Upper lobe of right lung (tissue), 1 donor: ENCODE measurements at regions not wholly inside any gene's neighbourhood (a gene's known extent, or its start where the extent isn't known, plus 50 kb on each side); places are given as distances from the start of the nearest gene placed in this dataset.

Experiments
- ATAC-seq: fragments of 200-7000 bp; cut with Tn5 transposase; one replicate; pipeline ENCODE4 v1.9.1; 2020; ENCODE audit warnings: mild to moderate bottlenecking, moderate library complexity
- DNase-seq: peaks from one replicate; pipeline ENCODE4 v3.0.0-alpha.2; 2020
- H3K27ac ChIP-seq: fragments of 200-600 bp; one replicate; pipeline ENCODE4 v1.8.0; 2022
- H3K27me3 ChIP-seq: fragments of 200-600 bp; one replicate; pipeline ENCODE4 v1.8.0; 2022; ENCODE audit warnings: mild to moderate bottlenecking
- H3K36me3 ChIP-seq: fragments of 200-600 bp; one replicate; pipeline ENCODE4 v1.8.0; 2022
- H3K4me1 ChIP-seq: fragments of 200-600 bp; one replicate; pipeline ENCODE4 v1.8.0; 2022
- H3K4me3 ChIP-seq: fragments of 200-600 bp; one replicate; pipeline ENCODE4 v1.8.0; 2022; ENCODE audit warnings: mild to moderate bottlenecking
- H3K9me3 ChIP-seq: fragments of 200-600 bp; one replicate; pipeline ENCODE4 v1.8.0; 2022
- intact Hi-C: fragments of 100-400 bp; cut with DNase I; formaldehyde crosslinking; loops from one replicate; pipeline ENCODE4 v1.11.0; 2022
- TF ChIP-seq, protein P1 (sequence below): fragments of 200-600 bp; IDR thresholded peaks from one replicate; pipeline ENCODE4 v1.8.0; 2022; ENCODE audit warnings: antibody characterized with exemption
- donor health status: DM: no; HTN: yes; CAD: no; lungs with severe emphysema.

DNA sequence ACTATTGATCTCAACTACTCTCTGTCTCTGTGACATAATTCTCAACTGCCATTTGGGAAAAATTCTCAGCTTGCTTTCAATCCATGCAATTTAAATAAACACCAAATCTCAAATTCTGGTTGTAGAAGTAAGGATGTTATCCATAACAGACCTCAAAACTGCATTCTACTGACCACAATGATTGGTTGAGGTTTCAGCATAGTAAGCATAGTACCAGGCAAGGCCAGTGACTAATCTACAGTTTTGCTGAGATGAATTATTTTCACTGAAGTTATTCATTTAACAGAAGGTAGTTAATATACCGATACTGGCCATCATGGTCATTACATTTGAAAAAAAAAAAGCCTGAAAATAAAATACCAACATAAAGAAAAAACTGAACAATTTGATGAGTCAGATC is 488.0 kb upstream of the CDH18 start:
- DNase-seq (no peak), ATAC-seq (no peak)
- Histone ChIP-seq H3K9me3 (no peaks in the 10 kb centered on the region), H3K27ac (no peak overlapping the region), H3K4me1 (no peaks in the 10 kb centered on the region), H3K4me3 (no peak overlapping the region), H3K36me3 (no peaks in the 10 kb centered on the region), H3K27me3 (no peaks in the 10 kb centered on the region)
- intact Hi-C loops = no loop called here
- TF ChIP-seq, protein P1, sequence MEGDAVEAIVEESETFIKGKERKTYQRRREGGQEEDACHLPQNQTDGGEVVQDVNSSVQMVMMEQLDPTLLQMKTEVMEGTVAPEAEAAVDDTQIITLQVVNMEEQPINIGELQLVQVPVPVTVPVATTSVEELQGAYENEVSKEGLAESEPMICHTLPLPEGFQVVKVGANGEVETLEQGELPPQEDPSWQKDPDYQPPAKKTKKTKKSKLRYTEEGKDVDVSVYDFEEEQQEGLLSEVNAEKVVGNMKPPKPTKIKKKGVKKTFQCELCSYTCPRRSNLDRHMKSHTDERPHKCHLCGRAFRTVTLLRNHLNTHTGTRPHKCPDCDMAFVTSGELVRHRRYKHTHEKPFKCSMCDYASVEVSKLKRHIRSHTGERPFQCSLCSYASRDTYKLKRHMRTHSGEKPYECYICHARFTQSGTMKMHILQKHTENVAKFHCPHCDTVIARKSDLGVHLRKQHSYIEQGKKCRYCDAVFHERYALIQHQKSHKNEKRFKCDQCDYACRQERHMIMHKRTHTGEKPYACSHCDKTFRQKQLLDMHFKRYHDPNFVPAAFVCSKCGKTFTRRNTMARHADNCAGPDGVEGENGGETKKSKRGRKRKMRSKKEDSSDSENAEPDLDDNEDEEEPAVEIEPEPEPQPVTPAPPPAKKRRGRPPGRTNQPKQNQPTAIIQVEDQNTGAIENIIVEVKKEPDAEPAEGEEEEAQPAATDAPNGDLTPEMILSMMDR = no peak

DNA sequence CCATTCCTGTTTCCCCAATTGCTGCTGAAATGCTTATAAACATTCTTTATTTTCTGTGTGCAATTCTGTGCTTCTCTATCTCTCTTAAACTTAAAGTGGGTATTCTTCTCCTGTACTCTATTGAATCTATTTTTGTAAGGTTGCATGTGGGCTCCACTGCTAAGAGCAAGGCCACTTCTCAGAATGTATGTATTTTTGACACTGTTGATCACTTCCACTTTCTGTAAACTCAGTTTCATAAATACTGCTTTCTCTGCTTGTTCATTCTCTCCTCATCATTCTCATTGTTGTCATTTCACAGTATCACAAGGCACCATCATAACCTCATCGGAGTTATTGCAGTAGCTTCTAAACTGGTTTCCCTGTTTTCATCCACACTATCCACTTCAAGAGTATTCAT is 483.0 kb upstream of the CDH18 start:
- no peak for DNase-seq
- H3K4me3 ChIP-seq = no peak overlapping the region
- H3K27ac ChIP-seq = no peak overlapping the region
- H3K4me1 ChIP-seq = no peaks in the 10 kb centered on the region
- intact Hi-C loops = no loop called here
- H3K9me3 ChIP-seq = no peaks in the 10 kb centered on the region
- no peaks in the 10 kb centered on the region for H3K36me3 ChIP-seq
- TF ChIP-seq, protein P1 = no peak
- no peak for ATAC-seq
- no peaks in the 10 kb centered on the region for H3K27me3 ChIP-seq

DNA sequence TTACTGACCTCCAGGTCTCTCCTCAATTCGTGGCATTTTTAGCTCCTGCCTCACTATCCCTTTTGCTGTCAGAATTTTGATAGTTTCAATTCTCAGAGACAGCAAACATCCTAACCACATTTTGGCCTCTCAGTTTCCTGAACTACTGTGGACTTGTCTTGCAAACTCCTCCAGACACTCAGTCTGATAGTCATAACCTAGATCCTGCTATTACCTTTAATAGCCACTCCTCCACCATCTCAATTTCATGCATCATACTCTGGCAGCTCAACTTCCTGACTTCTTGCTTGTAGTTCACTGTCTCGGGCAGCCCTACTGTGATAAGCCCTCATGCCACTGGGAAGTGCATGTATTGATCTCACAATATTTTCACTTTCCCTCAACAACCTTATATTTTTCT is 481.8 kb upstream of the CDH18 start:
- H3K9me3 ChIP-seq = no peaks in the 10 kb centered on the region
- no peak overlapping the region for H3K27ac ChIP-seq
- H3K4me1 ChIP-seq = no peaks in the 10 kb centered on the region
- ATAC-seq = no peak
- no peaks in the 10 kb centered on the region for H3K27me3 ChIP-seq
- DNase-seq = no peak
- H3K36me3 ChIP-seq = no peaks in the 10 kb centered on the region
- intact Hi-C loops = no loop called here
- no peak overlapping the region for H3K4me3 ChIP-seq
- TF ChIP-seq, protein P1 = no peak

DNA sequence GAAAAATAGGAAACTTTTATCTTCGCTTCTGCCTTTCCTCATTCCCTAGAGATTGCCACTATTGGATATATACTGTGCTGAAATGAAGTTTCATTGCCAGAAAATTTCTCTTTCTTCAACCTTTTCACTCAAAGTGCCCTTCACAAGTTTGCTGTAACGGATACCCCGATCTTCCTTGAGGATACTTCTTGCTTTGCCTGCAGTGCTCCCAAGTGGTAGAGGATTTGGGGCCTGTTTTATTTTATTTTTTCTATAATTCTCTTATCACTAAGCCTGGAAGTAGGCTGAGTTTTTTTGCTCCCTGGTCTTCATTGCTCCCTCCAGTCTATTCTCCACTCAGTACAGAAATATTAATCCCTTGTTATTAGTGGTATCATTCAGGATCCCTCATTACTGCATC is 481.4 kb upstream of the CDH18 start:
- Histone ChIP-seq H3K27ac (no peak overlapping the region), H3K9me3 (no peaks in the 10 kb centered on the region), H3K36me3 (no peaks in the 10 kb centered on the region), H3K4me3 (no peak overlapping the region), H3K4me1 (no peaks in the 10 kb centered on the region), H3K27me3 (no peaks in the 10 kb centered on the region)
- ATAC-seq = no peak
- DNase-seq = no peak
- intact Hi-C loops = no loop called here
- TF ChIP-seq, protein P1 = no peak

DNA sequence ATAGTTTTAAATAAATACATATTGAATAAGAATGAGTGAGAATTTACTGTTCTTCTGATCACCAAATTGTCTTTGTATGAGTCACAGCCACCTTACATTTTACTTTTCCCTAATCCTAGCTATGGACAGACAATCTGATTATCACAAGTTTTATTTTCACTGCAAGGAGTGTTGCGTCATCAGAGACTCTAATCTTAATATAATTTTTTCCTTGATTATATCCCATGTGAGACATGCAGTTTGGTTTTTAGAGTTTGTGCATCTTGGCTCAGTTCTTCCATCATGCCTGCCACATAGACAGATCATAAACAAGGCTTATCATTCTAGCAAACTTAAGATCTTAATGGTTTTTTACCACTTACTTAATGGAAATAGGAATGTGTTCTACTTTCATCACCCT is 478.5 kb upstream of the CDH18 start:
- H3K27me3 ChIP-seq = no peaks in the 10 kb centered on the region
- H3K27ac ChIP-seq = no peak overlapping the region
- DNase-seq = no peak
- no peaks in the 10 kb centered on the region for H3K36me3 ChIP-seq
- ATAC-seq = no peak
- TF ChIP-seq, protein P1 = no peak
- no peaks in the 10 kb centered on the region for H3K9me3 ChIP-seq
- no peak overlapping the region for H3K4me3 ChIP-seq
- H3K4me1 ChIP-seq = no peaks in the 10 kb centered on the region
- intact Hi-C loops = no loop called here

DNA sequence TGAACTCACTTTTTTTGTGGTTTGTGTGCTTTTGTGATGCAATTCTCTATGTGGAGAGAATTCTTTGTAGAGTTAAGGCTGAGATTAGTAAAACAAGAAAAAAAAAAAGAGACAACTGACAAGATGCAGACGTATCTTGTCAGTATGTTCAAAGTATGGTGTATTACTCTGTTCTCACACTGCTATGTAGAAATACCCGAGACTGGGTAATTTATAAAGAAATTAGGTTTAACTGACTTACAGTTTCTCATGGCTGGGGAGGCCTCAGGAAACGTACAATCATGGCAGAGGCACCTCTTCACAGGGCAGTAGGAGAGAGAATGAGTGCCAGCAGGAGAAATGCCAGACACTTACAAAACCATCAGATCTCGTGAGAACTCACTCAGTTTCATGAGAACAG is 475.2 kb upstream of the CDH18 start:
- Histone ChIP-seq H3K27me3 (no peaks in the 10 kb centered on the region), H3K9me3 (no peaks in the 10 kb centered on the region), H3K27ac (no peak overlapping the region), H3K4me3 (no peak overlapping the region), H3K4me1 (no peaks in the 10 kb centered on the region), H3K36me3 (no peaks in the 10 kb centered on the region)
- TF ChIP-seq, protein P1 = no peak
- ATAC-seq = no peak
- DNase-seq = no peak
- intact Hi-C loops = no loop called here
